ENCODE measurements at regions not wholly inside any gene's neighbourhood (a gene's known extent, or its start where the extent isn't known, plus 50 kb on each side); places are given as distances from the start of the nearest gene placed in this dataset.
"Not testable (repeated sequence)": the region's sequence is repeated elsewhere in the genome, so short reads cannot be mapped to it uniquely, and the experiment has no call there.

GRCh38 chr2:215635071-215635787, 199.4 kb upstream of the FN1 start:
- Histone ChIP-seq H3K4me3 (no peak overlapping the region), H3K9me3 (peaks cover 0 to 18% of the 10 kb centered on the region in 2 donors), H3K27me3 (no peaks in the 10 kb centered on the region), H3K4me1 (no peaks in the 10 kb centered on the region), H3K36me3 (no peaks in the 10 kb centered on the region), H3K27ac (no peak overlapping the region)
- TF ChIP-seq POLR2A (IDR thresholded peaks at IDR 0.05) (no peak), POLR2AphosphoS5 (IDR thresholded peaks at IDR 0.05) (no peak)
- TF ChIP-seq, protein P1, sequence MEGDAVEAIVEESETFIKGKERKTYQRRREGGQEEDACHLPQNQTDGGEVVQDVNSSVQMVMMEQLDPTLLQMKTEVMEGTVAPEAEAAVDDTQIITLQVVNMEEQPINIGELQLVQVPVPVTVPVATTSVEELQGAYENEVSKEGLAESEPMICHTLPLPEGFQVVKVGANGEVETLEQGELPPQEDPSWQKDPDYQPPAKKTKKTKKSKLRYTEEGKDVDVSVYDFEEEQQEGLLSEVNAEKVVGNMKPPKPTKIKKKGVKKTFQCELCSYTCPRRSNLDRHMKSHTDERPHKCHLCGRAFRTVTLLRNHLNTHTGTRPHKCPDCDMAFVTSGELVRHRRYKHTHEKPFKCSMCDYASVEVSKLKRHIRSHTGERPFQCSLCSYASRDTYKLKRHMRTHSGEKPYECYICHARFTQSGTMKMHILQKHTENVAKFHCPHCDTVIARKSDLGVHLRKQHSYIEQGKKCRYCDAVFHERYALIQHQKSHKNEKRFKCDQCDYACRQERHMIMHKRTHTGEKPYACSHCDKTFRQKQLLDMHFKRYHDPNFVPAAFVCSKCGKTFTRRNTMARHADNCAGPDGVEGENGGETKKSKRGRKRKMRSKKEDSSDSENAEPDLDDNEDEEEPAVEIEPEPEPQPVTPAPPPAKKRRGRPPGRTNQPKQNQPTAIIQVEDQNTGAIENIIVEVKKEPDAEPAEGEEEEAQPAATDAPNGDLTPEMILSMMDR (IDR thresholded peaks at IDR 0.05) = no peak
- no peak for DNase-seq (ENCODE audit: low spot score in 2 of 2)
- intact Hi-C loops (cut with DNase I; ENCODE audit: low total_unique reads) = no loop called here

DNA sequence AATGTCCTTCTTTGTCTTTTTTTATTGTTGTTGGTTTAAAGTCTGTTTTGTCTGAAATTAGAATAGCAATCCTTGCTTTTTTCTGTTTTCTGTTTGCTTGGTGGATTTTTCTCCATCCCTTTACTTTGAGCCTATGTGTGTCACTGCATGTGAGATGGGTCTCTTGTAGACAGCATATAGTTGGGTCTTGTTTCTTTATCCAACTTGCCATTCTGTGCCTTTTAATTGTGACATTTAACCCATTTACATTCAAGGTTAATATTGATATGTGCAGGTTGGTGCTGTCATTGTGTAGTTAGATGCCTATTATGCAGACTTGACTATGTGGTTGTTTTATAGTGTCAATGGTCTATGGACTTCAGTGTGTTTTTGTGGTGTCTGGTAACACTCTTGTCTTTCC, 197.5 kb upstream of the FN1 start:
- no peak overlapping the region for H3K27ac ChIP-seq
- H3K36me3 ChIP-seq = no peaks in the 10 kb centered on the region
- peaks cover 0 to 18% of the 10 kb centered on the region in 2 donors for H3K9me3 ChIP-seq
- no peak overlapping the region for H3K4me3 ChIP-seq
- H3K27me3 ChIP-seq = no peaks in the 10 kb centered on the region
- TF ChIP-seq POLR2AphosphoS5 (IDR thresholded peaks at IDR 0.05) (no peak), POLR2A (IDR thresholded peaks at IDR 0.05) (no peak)
- TF ChIP-seq, protein P1 (IDR thresholded peaks at IDR 0.05) = no peak
- intact Hi-C loops (cut with DNase I; ENCODE audit: low total_unique reads) = no loop called here
- no peak for DNase-seq (ENCODE audit: low spot score in 2 of 2)
- no peaks in the 10 kb centered on the region for H3K4me1 ChIP-seq

GRCh38 chr2:215631696-215632095, 195.8 kb upstream of the FN1 start:
- TF ChIP-seq, protein P1 (IDR thresholded peaks at IDR 0.05) = no peak
- TF ChIP-seq POLR2AphosphoS5 (IDR thresholded peaks at IDR 0.05) = no peak
- no peak for TF ChIP-seq POLR2A (IDR thresholded peaks at IDR 0.05)
- intact Hi-C loops (cut with DNase I; ENCODE audit: low total_unique reads) = no loop called here
- H3K4me3 ChIP-seq = no peak overlapping the region
- H3K27ac ChIP-seq = no peak overlapping the region
- no peak for DNase-seq (ENCODE audit: low spot score in 2 of 2)
- peaks cover 0 to 18% of the 10 kb centered on the region in 2 donors for H3K9me3 ChIP-seq
- H3K27me3 ChIP-seq = no peaks in the 10 kb centered on the region
- no peaks in the 10 kb centered on the region for H3K4me1 ChIP-seq
- H3K36me3 ChIP-seq = no peaks in the 10 kb centered on the region

DNA sequence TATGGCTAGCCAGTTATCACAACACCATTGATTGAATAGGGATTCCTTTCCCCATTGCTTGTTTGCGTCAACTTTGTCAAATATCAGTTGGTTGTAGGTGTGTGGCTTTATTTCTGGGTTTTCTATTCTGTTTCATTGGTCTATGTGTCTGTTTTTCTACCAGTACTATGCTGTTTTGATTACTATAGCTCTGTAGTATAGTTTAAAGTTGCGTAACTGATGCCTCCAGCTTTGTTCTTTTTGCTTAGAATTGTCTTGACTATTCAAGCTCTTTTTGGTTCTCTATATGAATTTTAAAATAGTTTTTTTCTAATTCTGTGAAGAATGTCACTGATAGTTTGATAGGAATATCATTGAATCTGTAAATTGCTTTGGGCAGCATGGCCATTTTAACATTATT, 194.9 kb upstream of the FN1 start:
- H3K36me3 ChIP-seq; H3K27ac ChIP-seq; intact Hi-C loops (cut with DNase I; ENCODE audit: low total_unique reads); H3K27me3 ChIP-seq; DNase-seq (ENCODE audit: low spot score in 2 of 2); H3K4me3 ChIP-seq; H3K4me1 ChIP-seq: not testable (repeated sequence)
- H3K9me3 ChIP-seq = peaks cover 0 to 18% of the 10 kb centered on the region in 2 donors

DNA sequence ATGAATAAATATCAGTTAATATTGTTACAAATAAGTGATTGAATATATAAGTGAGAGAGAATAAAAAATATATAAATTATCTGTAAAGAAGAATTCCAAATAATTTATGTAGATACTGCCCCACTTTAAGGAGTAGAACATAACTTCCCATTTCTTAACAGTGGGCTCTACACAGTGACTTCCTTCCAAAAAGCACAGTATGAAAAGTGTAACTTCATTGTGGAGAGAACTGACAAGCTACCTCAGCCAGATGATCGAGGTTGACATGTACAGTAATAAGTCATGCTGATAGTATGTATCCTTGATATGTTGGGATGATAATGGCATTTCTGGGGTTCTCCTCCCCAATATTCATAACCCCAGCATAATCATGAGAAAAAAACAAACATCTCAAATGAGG, 191.9 kb upstream of the FN1 start:
- H3K4me1 ChIP-seq = no peaks in the 10 kb centered on the region
- no peaks in the 10 kb centered on the region for H3K27me3 ChIP-seq
- no peak for DNase-seq (ENCODE audit: low spot score in 2 of 2)
- intact Hi-C loops (cut with DNase I; ENCODE audit: low total_unique reads) = no loop called here
- H3K4me3 ChIP-seq = no peak overlapping the region
- H3K36me3 ChIP-seq = no peaks in the 10 kb centered on the region
- H3K9me3 ChIP-seq = peaks cover 0 to 9% of the 10 kb centered on the region in 2 donors
- H3K27ac ChIP-seq = no peak overlapping the region
- TF ChIP-seq POLR2AphosphoS5 (IDR thresholded peaks at IDR 0.05) (no peak), POLR2A (IDR thresholded peaks at IDR 0.05) (no peak)
- TF ChIP-seq, protein P1 (IDR thresholded peaks at IDR 0.05) = no peak
